T1000 (cell line): ENCODE measurements at regions not wholly inside any gene's neighbourhood (a gene's known extent, or its start where the extent isn't known, plus 50 kb on each side); places are given as distances from the start of the nearest gene placed in this dataset.

Experiments
- DNase-seq: peaks from one replicate; lab custom pipeline; 2025; ENCODE audit warnings: mixed read lengths; lab: John Stamatoyannopoulos, UW

- DNase-seq, result no peak
These were observed 164.1 kb downstream of the BRINP2 start for GRCh38 chr1:177334903-177335302.

GRCh38 chr1:177333936-177334595 lies 163.3 kb downstream of the BRINP2 start:
- DNase-seq, result no peak
